Erythroblast (primary cell): ENCODE measurements at regions not wholly inside any gene's neighbourhood (a gene's known extent, or its start where the extent isn't known, plus 50 kb on each side); places are given as distances from the start of the nearest gene placed in this dataset.

Experiments
- GATA1 ChIP-seq: IDR thresholded peaks from 2 replicates; pipeline ENCODE4 v1.6.1; 2011; ENCODE audit warnings: low read depth, mild to moderate bottlenecking, control low read depth, low read length, moderate library complexity
- POLR2A ChIP-seq: IDR thresholded peaks from 2 replicates; pipeline ENCODE4 v1.6.1; 2011; ENCODE audit warnings: mild to moderate bottlenecking, low read length

DNA sequence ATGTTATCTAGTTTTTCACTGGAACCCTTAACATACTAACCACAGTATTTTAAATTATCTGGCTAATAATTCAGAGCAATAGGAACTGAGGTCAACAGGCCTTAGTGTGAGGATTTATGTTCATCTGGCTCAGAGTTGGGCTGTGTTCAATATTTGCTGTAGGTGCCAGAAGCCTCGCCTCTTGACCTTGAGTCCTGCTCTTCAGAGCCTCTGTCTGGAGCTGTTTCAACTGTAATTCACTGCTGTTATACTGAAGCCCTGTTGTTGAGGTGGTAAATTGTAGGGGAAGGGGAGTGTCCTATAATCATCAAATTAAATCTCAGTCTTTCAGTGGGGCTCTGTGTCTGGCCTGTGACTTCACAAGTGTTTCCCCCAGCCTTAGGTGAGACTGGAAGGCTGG lies 184.4 kb downstream of the CDH26 start:
- TF ChIP-seq POLR2A = no peak
- TF ChIP-seq GATA1 = no peak
